SK-N-DZ (cell line): ENCODE measurements at regions not wholly inside any gene's neighbourhood (a gene's known extent, or its start where the extent isn't known, plus 50 kb on each side); places are given as distances from the start of the nearest gene placed in this dataset.
"Not testable (repeated sequence)": the region's sequence is repeated elsewhere in the genome, so short reads cannot be mapped to it uniquely, and the experiment has no call there.

Experiments
- DNase-seq: peaks from one replicate; pipeline ENCODE4 v3.0.0-alpha.2; 2015; ENCODE audit warnings: low spot score

DNA sequence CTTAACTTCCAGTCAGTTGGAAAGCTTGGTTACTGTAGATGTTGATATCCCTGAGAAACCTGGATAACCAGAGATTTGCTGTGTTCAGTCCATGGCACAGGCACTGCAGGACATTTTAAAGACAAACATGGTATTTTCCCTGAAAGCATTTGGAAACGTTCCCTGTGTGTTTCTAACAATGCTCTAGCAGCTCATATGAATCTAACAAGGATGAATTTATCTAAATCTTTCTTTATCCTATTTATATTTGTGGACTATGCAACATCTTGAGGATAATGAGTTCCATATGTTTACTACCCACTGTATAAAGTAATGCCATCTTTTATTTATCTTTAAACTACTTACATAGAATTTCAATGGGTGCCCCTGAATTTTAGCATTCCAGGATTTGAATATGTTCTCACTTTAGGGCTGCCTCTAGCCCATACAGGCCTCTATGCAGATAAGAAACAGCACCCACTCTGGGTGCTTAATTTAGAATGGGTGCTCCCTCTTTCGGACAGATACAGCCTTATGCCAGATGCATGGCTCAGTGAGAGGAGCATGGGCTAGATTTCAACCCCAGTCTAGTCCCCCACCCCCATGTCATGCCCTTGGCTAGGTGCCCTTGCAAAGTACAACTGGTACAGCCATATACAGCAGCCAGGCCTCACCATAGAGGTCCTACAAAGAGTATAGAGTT lies 50.6 kb upstream of the NEMP2 start:
- DNase-seq = no peak

GRCh38 chr2:190587106-190587505 lies 52.6 kb upstream of the NEMP2 start:
- peak; percentile 7 for DNase-seq

DNA sequence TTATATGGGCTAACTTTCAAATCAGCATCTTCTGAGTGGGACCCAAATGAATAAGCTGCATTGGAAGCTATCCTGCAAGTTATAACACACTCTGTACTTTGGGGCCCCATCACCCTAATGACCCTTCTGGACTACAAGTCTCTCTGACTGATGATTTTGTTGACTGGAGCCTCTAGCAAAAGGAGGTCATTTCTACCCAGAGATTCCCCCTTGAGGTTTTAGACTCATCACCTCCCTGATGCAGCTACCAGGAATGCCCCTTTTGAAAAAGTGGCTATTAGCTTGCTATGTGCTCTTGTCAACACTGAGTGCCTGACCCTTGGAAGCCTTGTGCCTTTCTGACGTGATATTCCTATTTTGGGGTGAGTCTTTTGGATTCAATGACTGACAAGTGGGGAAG lies 54.5 kb upstream of the NEMP2 start:
- DNase-seq = no peak

DNA sequence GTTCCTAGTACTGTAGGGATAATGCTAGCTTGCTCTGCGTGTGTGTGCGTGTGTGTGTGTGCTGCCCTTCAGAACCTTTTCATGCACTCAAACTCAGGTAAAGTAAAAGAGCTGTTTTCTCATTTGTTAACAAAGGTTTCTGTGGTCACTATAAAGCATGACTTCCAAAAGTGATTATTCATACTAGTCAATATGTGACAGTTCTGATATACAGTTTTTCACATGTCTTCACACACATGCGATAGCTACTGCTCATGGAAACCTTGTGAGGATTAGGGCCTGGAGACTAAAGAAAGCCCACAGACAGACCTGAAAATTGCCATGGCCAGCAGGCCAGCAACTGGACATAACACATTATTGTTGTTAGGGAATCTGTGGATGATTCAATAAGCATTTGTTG lies 56.9 kb upstream of the NEMP2 start:
- no peak for DNase-seq

DNA sequence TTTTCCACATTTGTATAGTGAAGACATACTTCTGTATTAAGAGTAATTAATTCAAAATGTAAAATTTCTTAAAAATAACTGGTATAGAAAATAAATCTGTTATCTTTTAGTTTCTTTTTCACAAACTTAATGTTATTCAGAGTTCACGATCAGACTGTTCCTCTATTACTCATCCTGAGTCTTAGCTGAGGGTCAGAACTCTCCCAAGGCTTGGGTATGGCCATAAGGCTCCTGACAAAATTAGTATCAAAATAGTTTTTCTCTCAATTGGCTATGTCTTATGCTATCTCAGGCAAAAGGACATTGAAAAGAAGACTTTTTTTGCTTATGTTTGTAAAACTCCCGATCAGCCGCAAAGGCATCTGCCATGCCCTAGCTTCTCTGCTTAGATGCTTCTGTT lies 56.1 kb upstream of the NAB1 start:
- DNase-seq = no peak

DNA sequence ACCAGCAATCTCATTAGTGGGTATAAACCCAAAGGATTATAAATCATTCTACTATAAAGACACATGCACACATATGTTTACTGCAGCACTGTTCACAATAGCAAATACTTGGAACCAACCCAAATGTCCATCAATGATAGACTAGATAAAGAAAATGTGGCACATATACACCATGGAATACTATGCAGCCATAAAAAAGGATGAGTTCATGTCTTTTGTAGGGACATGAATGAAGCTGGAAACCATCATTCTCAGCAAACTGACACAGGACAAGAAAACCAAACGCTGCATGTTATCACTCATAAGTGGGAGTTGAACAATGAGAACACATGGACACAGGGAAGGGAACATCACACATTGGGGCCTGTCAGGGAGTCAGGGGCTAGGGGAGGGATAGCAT lies 53.0 kb upstream of the NAB1 start:
- not testable (repeated sequence) for DNase-seq

DNA sequence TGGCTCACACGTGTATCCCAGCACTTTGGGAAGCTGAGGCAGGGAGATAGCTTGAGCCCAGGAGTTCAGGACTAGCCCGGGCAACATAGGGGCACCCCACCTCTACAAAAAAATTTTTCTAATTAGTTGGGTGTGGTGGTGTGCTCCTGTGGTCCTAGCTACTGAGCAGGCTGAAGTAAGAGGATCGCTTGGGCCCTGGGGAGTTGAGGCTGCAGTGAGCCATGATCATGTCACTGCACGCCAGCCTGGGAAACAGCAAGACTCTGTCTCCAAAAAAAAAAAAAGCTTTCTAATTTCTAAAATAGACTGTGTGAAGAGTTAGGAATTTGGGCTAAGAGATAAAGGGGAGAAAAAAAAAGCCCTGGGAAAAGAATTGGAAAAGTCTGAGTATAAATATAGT lies 51.9 kb upstream of the NAB1 start:
- no peak for DNase-seq

GRCh38 chr2:190598621-190599020 lies 50.3 kb upstream of the NAB1 start:
- no peak for DNase-seq

GRCh38 chr2:190599073-190599472 lies 49.8 kb upstream of the NAB1 start:
- no peak for DNase-seq
